D721Med (cell line): ENCODE measurements at regions not wholly inside any gene's neighbourhood (a gene's known extent, or its start where the extent isn't known, plus 50 kb on each side); places are given as distances from the start of the nearest gene placed in this dataset.

Experiments
- DNase-seq: peaks from one replicate; pipeline ENCODE4 v3.0.0; 2011; ENCODE audit warnings: low spot score; ENCODE audit not compliant: insufficient read length
- FAIRE-seq: peaks from 2 replicates; lab custom pipeline; 2011; peaks lifted over from hg19 to GRCh38; lab: Jason Lieb, UNC
- CTCF ChIP-seq: IDR thresholded peaks from 2 replicates; pipeline ENCODE4 v1.5.1; 2012; ENCODE audit warnings: mild to moderate bottlenecking, control low read depth; ENCODE audit not compliant: insufficient read depth; ENCODE audit errors: missing control alignments

GRCh38 chr7:15783987-15784693 is 97.7 kb upstream of the MEOX2 start:
- FAIRE-seq (no peak), DNase-seq (no peak)
- no peak for TF ChIP-seq CTCF

DNA sequence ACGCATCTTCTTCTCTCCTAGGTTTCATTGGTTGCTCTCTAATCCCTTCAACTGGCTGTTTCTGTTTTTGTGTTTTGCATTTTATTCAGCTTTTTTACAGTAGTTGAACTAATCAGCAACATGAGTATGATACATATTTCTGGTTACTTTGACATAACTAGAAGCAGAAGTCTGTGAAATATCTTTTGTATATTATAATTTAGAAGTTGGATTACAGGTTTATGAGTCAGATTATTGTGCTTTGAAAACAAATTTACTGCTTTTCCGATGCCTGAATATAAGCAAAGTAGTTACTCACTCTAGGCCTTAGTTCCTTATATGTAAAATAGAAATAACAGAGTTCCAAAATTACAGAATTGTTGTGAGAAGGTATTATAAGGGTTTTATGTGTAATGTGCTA is 96.2 kb upstream of the MEOX2 start:
- no peak for FAIRE-seq
- no peak for DNase-seq
- no peak for TF ChIP-seq CTCF

DNA sequence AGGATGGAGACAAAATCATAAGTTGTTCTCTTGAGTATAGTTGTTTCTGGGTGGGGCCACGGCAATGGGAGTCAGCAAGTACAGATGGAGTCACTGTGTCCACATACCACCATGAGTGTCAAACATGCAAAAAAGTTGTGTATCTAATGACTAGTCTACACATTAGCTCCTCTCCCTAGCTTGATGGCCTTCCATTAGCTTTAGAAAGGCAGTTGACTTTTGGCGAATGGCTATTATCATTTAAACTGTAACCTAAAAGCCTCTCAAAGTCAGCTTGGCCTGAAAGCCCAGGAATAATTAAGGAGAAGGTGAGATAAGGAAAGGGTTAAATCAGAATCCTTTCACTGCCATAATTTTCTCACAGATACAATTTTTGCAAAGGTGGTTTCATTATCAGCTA is 95.5 kb upstream of the MEOX2 start:
- TF ChIP-seq CTCF = no peak
- DNase-seq = no peak
- no peak for FAIRE-seq

DNA sequence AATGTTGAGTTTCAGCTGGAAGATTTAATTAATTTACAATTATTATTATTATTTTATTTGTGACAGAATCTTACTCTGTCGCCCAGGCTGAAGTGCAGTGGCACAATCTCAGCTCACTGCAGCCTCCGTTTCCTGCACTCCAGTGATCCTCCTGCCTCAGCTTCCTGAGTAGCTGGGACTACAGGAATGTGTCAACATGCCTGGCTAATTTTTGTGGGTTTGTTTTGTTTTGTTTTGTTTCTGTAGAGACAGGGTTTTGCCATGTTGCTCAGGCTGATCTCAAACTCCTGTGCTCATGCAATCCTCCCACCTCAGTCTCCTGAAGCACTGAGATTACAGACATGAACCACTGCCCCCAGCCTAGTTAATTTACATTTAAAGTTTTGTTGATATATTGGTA is 93.8 kb upstream of the MEOX2 start:
- no peak for FAIRE-seq
- no peak for DNase-seq
- TF ChIP-seq CTCF = no peak

DNA sequence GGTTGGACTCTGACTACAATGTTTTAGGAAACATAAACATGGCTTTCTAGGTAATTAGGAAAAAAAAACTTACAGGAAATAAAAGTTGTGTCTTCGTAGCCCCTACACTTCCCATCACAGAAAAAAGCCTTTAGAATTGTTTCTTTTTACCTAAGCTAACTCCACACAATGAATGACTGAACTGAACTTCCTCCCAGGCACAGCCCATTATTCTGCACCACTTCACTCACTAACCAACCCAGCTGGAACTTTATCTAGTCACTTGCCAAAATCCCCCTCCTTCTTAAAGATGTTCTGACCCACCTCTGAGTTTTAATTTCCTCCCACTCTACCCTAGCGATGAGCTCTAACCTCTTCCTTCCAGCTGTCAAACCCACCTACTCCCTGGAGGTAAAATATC is 91.7 kb upstream of the MEOX2 start:
- DNase-seq = no peak
- no peak for FAIRE-seq
- TF ChIP-seq CTCF = no peak

- no peak for TF ChIP-seq CTCF
- DNase-seq (no peak), FAIRE-seq (no peak)
These were observed 79.3 kb upstream of the MEOX2 start for GRCh38 chr7:15765753-15766152.

GRCh38 chr7:15764851-15765382 is 78.4 kb upstream of the MEOX2 start:
- FAIRE-seq (no peak), DNase-seq (no peak)
- no peak for TF ChIP-seq CTCF
